Fibroblast of lung (primary cell): ENCODE measurements at regions not wholly inside any gene's neighbourhood (a gene's known extent, or its start where the extent isn't known, plus 50 kb on each side); places are given as distances from the start of the nearest gene placed in this dataset.
"Not testable (repeated sequence)": the region's sequence is repeated elsewhere in the genome, so short reads cannot be mapped to it uniquely, and the experiment has no call there.

Source experiments
- DNase-seq, 2 donors: peaks; one replicate each; pipeline versions ENCODE4 v3.0.0 to v3.0.0-alpha.2; 2010; ENCODE audit warnings: low read depth in 2 of 2
- H2AFZ ChIP-seq: 2 replicates; pipeline ENCODE4 v1.5.1; 2012; ENCODE audit warnings: low read length, control low read depth, inconsistent platforms
- H3K27ac ChIP-seq: 2 replicates; pipeline ENCODE4 v1.5.1; 2011; ENCODE audit warnings: low read length, control low read depth; ENCODE audit not compliant: insufficient read depth
- H3K27me3 ChIP-seq: 2 replicates; pipeline ENCODE4 v1.5.1; 2011; ENCODE audit warnings: mild to moderate bottlenecking, low read length; ENCODE audit not compliant: control insufficient read depth, insufficient read depth
- H3K36me3 ChIP-seq: 2 replicates; pipeline ENCODE4 v1.5.1; 2011; ENCODE audit warnings: low read length; ENCODE audit not compliant: control insufficient read depth, insufficient read depth
- H3K4me1 ChIP-seq: 2 replicates; pipeline ENCODE4 v1.5.1; 2011; ENCODE audit warnings: low read length; ENCODE audit not compliant: control insufficient read depth, insufficient read depth; ENCODE audit errors: extremely low read depth
- H3K4me2 ChIP-seq: 2 replicates; pipeline ENCODE4 v1.5.1; 2011; ENCODE audit warnings: low read length, control low read depth; ENCODE audit not compliant: insufficient read depth; ENCODE audit errors: extremely low read depth
- H3K4me3 ChIP-seq, 4 experiments: fragments of 200-600 bp in 1 of 4; sonication (generic) in 1 of 4; replicated peaks in 1 of 4; 2 replicates each; pipeline ENCODE4 v1.5.1; 2011 to 2016; ENCODE audit warnings: low read length in 4 of 4, low read depth in 3 of 4, mild to moderate bottlenecking in 3 of 4, control low read depth in 2 of 4, inconsistent platforms in 1 of 4, mixed read lengths in 1 of 4; ENCODE audit not compliant: insufficient read depth in 1 of 4; ENCODE audit errors: control extremely low read depth in 1 of 4
- H3K79me2 ChIP-seq: 2 replicates; pipeline ENCODE4 v1.5.1; 2012; ENCODE audit warnings: mild to moderate bottlenecking, low read length, inconsistent platforms; ENCODE audit not compliant: control insufficient read depth, insufficient read depth
- H3K9ac ChIP-seq: 2 replicates; pipeline ENCODE4 v1.5.1; 2011; ENCODE audit warnings: mild to moderate bottlenecking, low read length, control low read depth; ENCODE audit not compliant: insufficient read depth
- H3K9me3 ChIP-seq: 2 replicates; pipeline ENCODE4 v1.5.1; 2012; ENCODE audit warnings: low read depth, low read length; ENCODE audit not compliant: control insufficient read depth, insufficient read depth
- H4K20me1 ChIP-seq: 2 replicates; pipeline ENCODE4 v1.5.1; 2011; ENCODE audit warnings: low read length; ENCODE audit not compliant: control insufficient read depth, insufficient read depth; ENCODE audit errors: extremely low read depth
- CTCF ChIP-seq, 2 donors: IDR thresholded peaks in 1 of 2; conservative IDR thresholded peaks in 1 of 2; 1 replicate in 1 of 2; 2 replicates in 1 of 2; pipeline ENCODE4 v1.5.1; 2011 to 2012; ENCODE audit warnings: low read length in 2 of 2, control low read depth in 1 of 2, inconsistent platforms in 1 of 2, low read depth in 1 of 2, mild to moderate bottlenecking in 1 of 2
- EZH2 ChIP-seq: IDR thresholded peaks from 2 replicates; pipeline ENCODE4 v1.5.1; 2012; ENCODE audit warnings: low read length, control low read depth, mild to moderate bottlenecking; ENCODE audit errors: missing control alignments

GRCh38 chr22:35483730-35484129 lies 56.9 kb upstream of the RASD2 start:
- Histone ChIP-seq H3K9me3 (no peaks in the 10 kb centered on the region), H3K27ac (no peak overlapping the region), H3K9ac (no peak overlapping the region), H3K27me3 (peaks cover 3% of the 10 kb centered on the region), H3K4me1 (peaks cover 3% of the 10 kb centered on the region), H3K36me3 (no peaks in the 10 kb centered on the region), H2AFZ (no peak overlapping the region), H4K20me1 (no peaks in the 10 kb centered on the region), H3K79me2 (no peaks in the 10 kb centered on the region), H3K4me2 (no peak overlapping the region), H3K4me3 (no peak overlapping the region)
- DNase-seq, result no peak
- no peak for TF ChIP-seq EZH2
- TF ChIP-seq CTCF (conservative IDR thresholded peaks at IDR 0.05 in 1 of 2, IDR thresholded peaks at IDR 0.05 in 1 of 2; ENCODE audit: low read depth in 1 of 2, low read length in 2 of 2), result no peak

GRCh38 chr22:35484651-35485556 lies 55.7 kb upstream of the RASD2 start:
- H3K36me3 ChIP-seq, result no peaks in the 10 kb centered on the region
- H3K4me2 ChIP-seq, result no peak overlapping the region
- peak; percentile 22 to 72 for DNase-seq
- H4K20me1 ChIP-seq, result no peaks in the 10 kb centered on the region
- peaks cover 3% of the 10 kb centered on the region for H3K27me3 ChIP-seq
- peaks cover 3% of the 10 kb centered on the region for H3K4me1 ChIP-seq
- TF ChIP-seq EZH2 (no peak), CTCF (conservative IDR thresholded peaks at IDR 0.05 in 1 of 2, IDR thresholded peaks at IDR 0.05 in 1 of 2; ENCODE audit: low read depth in 1 of 2, low read length in 2 of 2) (no peak)
- H3K79me2 ChIP-seq, result no peaks in the 10 kb centered on the region
- no peak overlapping the region for H3K4me3 ChIP-seq
- no peak overlapping the region for H3K9ac ChIP-seq
- no peak overlapping the region for H3K27ac ChIP-seq
- H2AFZ ChIP-seq, result no peak overlapping the region
- H3K9me3 ChIP-seq, result no peaks in the 10 kb centered on the region

GRCh38 chr22:35486116-35486631 lies 54.5 kb upstream of the RASD2 start:
- peaks cover 3% of the 10 kb centered on the region for H3K27me3 ChIP-seq
- no peak overlapping the region for H3K9ac ChIP-seq
- no peak overlapping the region for H2AFZ ChIP-seq
- no peak for DNase-seq
- no peaks in the 10 kb centered on the region for H3K9me3 ChIP-seq
- no peaks in the 10 kb centered on the region for H3K4me1 ChIP-seq
- no peak overlapping the region for H3K4me3 ChIP-seq
- no peaks in the 10 kb centered on the region for H3K36me3 ChIP-seq
- TF ChIP-seq CTCF (conservative IDR thresholded peaks at IDR 0.05 in 1 of 2, IDR thresholded peaks at IDR 0.05 in 1 of 2; ENCODE audit: low read depth in 1 of 2, low read length in 2 of 2) (no peak), EZH2 (no peak)
- H3K79me2 ChIP-seq, result no peaks in the 10 kb centered on the region
- no peak overlapping the region for H3K27ac ChIP-seq
- H3K4me2 ChIP-seq, result no peak overlapping the region
- no peaks in the 10 kb centered on the region for H4K20me1 ChIP-seq

GRCh38 chr22:35487623-35488022 lies 53.0 kb upstream of the RASD2 start:
- not testable (repeated sequence) for H3K4me2 ChIP-seq, DNase-seq, H3K79me2 ChIP-seq, H3K4me3 ChIP-seq, H4K20me1 ChIP-seq, H2AFZ ChIP-seq, H3K9ac ChIP-seq, H3K36me3 ChIP-seq, H3K4me1 ChIP-seq, H3K9me3 ChIP-seq, H3K27me3 ChIP-seq, H3K27ac ChIP-seq
